CD1c-positive myeloid dendritic cell (primary cell): ENCODE measurements at regions not wholly inside any gene's neighbourhood (a gene's known extent, or its start where the extent isn't known, plus 50 kb on each side); places are given as distances from the start of the nearest gene placed in this dataset.

Experiments used
- DNase-seq: peaks from one replicate; pipeline ENCODE4 v3.0.0-alpha.2; 2016; ENCODE audit errors: extremely low spot score

- peak; percentile 23 for DNase-seq
Observed at GRCh38 chr14:71597955-71598660, 334.1 kb upstream of the RGS6 start.

- DNase-seq, result no peak
Observed at GRCh38 chr14:71600309-71600708, 331.9 kb upstream of the RGS6 start.

GRCh38 chr14:71602524-71602923, 329.7 kb upstream of the RGS6 start:
- DNase-seq, result no peak

GRCh38 chr14:71604231-71604630, 328.0 kb upstream of the RGS6 start:
- no peak for DNase-seq

GRCh38 chr14:71606064-71606463, 326.2 kb upstream of the RGS6 start:
- DNase-seq, result no peak

- DNase-seq, result no peak
Observed at GRCh38 chr14:71606575-71606974, 325.7 kb upstream of the RGS6 start.

GRCh38 chr14:71607056-71607455, 325.2 kb upstream of the RGS6 start:
- no peak for DNase-seq

- no peak for DNase-seq
Observed at GRCh38 chr14:71610149-71610548, 322.1 kb upstream of the RGS6 start.

GRCh38 chr14:71610797-71611196, 321.4 kb upstream of the RGS6 start:
- DNase-seq, result no peak

GRCh38 chr14:71613168-71613567, 319.1 kb upstream of the RGS6 start:
- peak; percentile 5 for DNase-seq

GRCh38 chr14:71616013-71616412, 316.2 kb upstream of the RGS6 start:
- DNase-seq, result no peak

GRCh38 chr14:71618047-71618446, 314.2 kb upstream of the RGS6 start:
- DNase-seq, result no peak

GRCh38 chr14:71618716-71619115, 313.5 kb upstream of the RGS6 start:
- DNase-seq, result no peak

GRCh38 chr14:71619472-71619871, 312.8 kb upstream of the RGS6 start:
- DNase-seq, result no peak

GRCh38 chr14:71620401-71620800, 311.8 kb upstream of the RGS6 start:
- no peak for DNase-seq

GRCh38 chr14:71621276-71621675, 311.0 kb upstream of the RGS6 start:
- DNase-seq, result no peak

- DNase-seq, result no peak
Observed at GRCh38 chr14:71621980-71622605, 310.1 kb upstream of the RGS6 start.

- no peak for DNase-seq
Observed at GRCh38 chr14:71623939-71624338, 308.3 kb upstream of the RGS6 start.

- no peak for DNase-seq
Observed at GRCh38 chr14:71625175-71625574, 307.1 kb upstream of the RGS6 start.

GRCh38 chr14:71625891-71626701, 306.1 kb upstream of the RGS6 start:
- no peak for DNase-seq

GRCh38 chr14:71628433-71628832, 303.8 kb upstream of the RGS6 start:
- DNase-seq, result no peak

- DNase-seq, result no peak
Observed at GRCh38 chr14:71629250-71629649, 303.0 kb upstream of the RGS6 start.
